ENCODE measurements at regions not wholly inside any gene's neighbourhood (a gene's known extent, or its start where the extent isn't known, plus 50 kb on each side); places are given as distances from the start of the nearest gene placed in this dataset.
"Not testable (repeated sequence)": the region's sequence is repeated elsewhere in the genome, so short reads cannot be mapped to it uniquely, and the experiment has no call there.

DNA sequence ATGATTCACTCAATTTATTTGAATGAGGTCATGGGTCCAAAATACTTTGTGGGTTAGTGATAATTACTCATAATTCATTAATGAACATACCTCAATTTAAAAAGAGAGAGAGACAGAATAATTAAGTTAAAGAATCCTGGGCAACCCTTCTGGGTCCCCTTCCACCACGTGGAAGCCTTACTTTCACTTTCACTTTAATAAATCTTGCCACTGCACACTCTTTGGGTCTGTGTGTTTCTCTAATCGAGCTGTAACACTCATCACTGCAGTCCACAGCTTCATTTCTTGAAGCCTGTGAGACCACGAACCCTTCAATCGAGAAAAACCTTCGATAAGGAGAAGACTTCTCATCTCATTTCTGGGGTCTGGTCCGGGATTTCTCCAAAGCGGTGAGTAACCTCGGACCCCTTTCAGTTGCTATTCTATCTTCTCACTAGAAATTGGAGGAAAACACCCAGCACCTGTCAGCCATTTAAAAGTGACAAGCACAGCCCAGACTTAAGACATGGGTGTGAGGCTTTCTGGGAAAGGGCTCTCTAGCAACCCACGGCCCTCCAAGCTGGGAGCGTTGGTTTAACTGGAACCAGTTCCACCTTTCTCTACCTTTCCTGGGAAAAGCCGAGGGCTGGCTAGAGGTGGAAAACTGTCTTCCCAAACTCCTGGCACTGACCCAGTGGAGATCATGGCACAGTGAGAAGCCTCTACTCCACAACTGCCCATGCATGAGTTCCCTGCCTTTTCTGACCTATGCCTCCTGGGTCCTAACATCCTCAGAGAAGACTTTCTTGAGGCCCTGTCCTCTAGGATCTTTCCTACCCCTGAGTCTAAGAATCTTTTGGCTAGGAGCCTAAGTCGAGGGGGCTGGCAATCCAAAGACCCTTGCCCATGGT lies 148.8 kb upstream of the ATF7IP start:
- Histone ChIP-seq H3K4me1 (ENCODE audit: control insufficient read depth, insufficient read depth, low read length) (no peaks in the 10 kb centered on the region), H3K4me3 (ENCODE audit: low read length) (no peak overlapping the region), H3K36me3 (ENCODE audit: control insufficient read depth, insufficient read depth, low read length) (no peaks in the 10 kb centered on the region), H3K27me3 (ENCODE audit: control insufficient read depth, insufficient read depth, low read length, poor library complexity, severe bottlenecking) (no peaks in the 10 kb centered on the region), H3K27ac (ENCODE audit: low read depth, low read length) (no peak overlapping the region), H3K9me3 (ENCODE audit: control insufficient read depth, low read length) (no peaks in the 10 kb centered on the region), H3K9ac (ENCODE audit: extremely low read depth, low read length, poor library complexity, severe bottlenecking) (no peak overlapping the region)
- 86 to 92% methylated on average over 9 to 12 of the region's 12 CpGs for WGBS, 2 experiments (ENCODE audit: insufficient coverage in 1 of 2, insufficient read length in 1 of 2)
- Mint-ChIP-seq H3K27me3 (ENCODE audit: insufficient read depth) (peaks cover 1% of the 10 kb centered on the region), H3K36me3 (ENCODE audit: low read depth) (no peaks in the 10 kb centered on the region), H3K4me1 (peaks cover 16% of the 10 kb centered on the region), H3K9me3 (peaks cover 10% of the 10 kb centered on the region), H3K27ac (no peak overlapping the region), H3K4me3 (no peak overlapping the region)
- no peak for DNase-seq
- no peak for TF ChIP-seq CTCF (conservative IDR thresholded peaks at IDR 0.05)

GRCh38 chr12:14219156-14219555 lies 146.3 kb upstream of the ATF7IP start:
- Histone ChIP-seq H3K4me3 (ENCODE audit: low read length) (no peak overlapping the region), H3K27me3 (ENCODE audit: control insufficient read depth, insufficient read depth, low read length, poor library complexity, severe bottlenecking) (no peaks in the 10 kb centered on the region), H3K27ac (ENCODE audit: low read depth, low read length) (no peak overlapping the region), H3K9me3 (ENCODE audit: control insufficient read depth, low read length) (peaks cover 4% of the 10 kb centered on the region), H3K36me3 (ENCODE audit: control insufficient read depth, insufficient read depth, low read length) (no peaks in the 10 kb centered on the region), H3K9ac (ENCODE audit: extremely low read depth, low read length, poor library complexity, severe bottlenecking) (no peak overlapping the region), H3K4me1 (ENCODE audit: control insufficient read depth, insufficient read depth, low read length) (no peaks in the 10 kb centered on the region)
- no peak overlapping the region for H3K4me3 Mint-ChIP-seq
- H3K9me3 Mint-ChIP-seq, result peaks cover 10% of the 10 kb centered on the region
- DNase-seq, result no peak
- H3K27ac Mint-ChIP-seq, result no peak overlapping the region
- peaks cover 5% of the 10 kb centered on the region for H3K4me1 Mint-ChIP-seq
- H3K27me3 Mint-ChIP-seq (ENCODE audit: insufficient read depth), result peaks cover 1% of the 10 kb centered on the region
- 92% methylated on average over 5 of the region's 5 CpGs; no CpG with 5 or more reads in 1 of the 2 experiments for WGBS, 2 experiments (ENCODE audit: insufficient coverage in 1 of 2, insufficient read length in 1 of 2)
- no peak for TF ChIP-seq CTCF (conservative IDR thresholded peaks at IDR 0.05)
- H3K36me3 Mint-ChIP-seq (ENCODE audit: low read depth), result no peaks in the 10 kb centered on the region

- H3K9me3 Mint-ChIP-seq, result peaks cover 10% of the 10 kb centered on the region
- not testable (repeated sequence) for H3K9ac ChIP-seq (ENCODE audit: extremely low read depth, low read length, poor library complexity, severe bottlenecking); H3K4me3 Mint-ChIP-seq; H3K27me3 Mint-ChIP-seq (ENCODE audit: insufficient read depth); H3K4me1 ChIP-seq (ENCODE audit: control insufficient read depth, insufficient read depth, low read length); H3K27ac ChIP-seq (ENCODE audit: low read depth, low read length); H3K27ac Mint-ChIP-seq; DNase-seq; H3K36me3 ChIP-seq (ENCODE audit: control insufficient read depth, insufficient read depth, low read length); H3K9me3 ChIP-seq (ENCODE audit: control insufficient read depth, low read length); H3K36me3 Mint-ChIP-seq (ENCODE audit: low read depth); H3K27me3 ChIP-seq (ENCODE audit: control insufficient read depth, insufficient read depth, low read length, poor library complexity, severe bottlenecking); H3K4me1 Mint-ChIP-seq; H3K4me3 ChIP-seq (ENCODE audit: low read length)
- 93% methylated on average over 2 of the region's 2 CpGs for WGBS, 2 experiments (ENCODE audit: insufficient coverage in 1 of 2, insufficient read length in 1 of 2)
These were observed 145.8 kb upstream of the ATF7IP start for GRCh38 chr12:14219670-14220069.
